Endothelial cell of umbilical vein (primary cell): ENCODE measurements at regions not wholly inside any gene's neighbourhood (a gene's known extent, or its start where the extent isn't known, plus 50 kb on each side); places are given as distances from the start of the nearest gene placed in this dataset.

Source experiments
- BruUV-seq: library from RNA; stranded (reverse); fragments of 400-500 nt; replicated peaks from 2 replicates; lab custom pipeline; 2021; lab: Mats Ljungman, UMichigan
- CTCF ChIA-PET: fragments of 300-600, 350-600 bp; sonication (Branson Sonifier 250); formaldehyde crosslinking; loops from one replicate; lab custom pipeline; 2021; ENCODE audit warnings: antibody characterized with exemption, inconsistent platforms; lab: Charles Lee
- POLR2A ChIA-PET: fragments of 300-600, 350-600 bp; sonication (Branson Sonifier 250); formaldehyde crosslinking; loops from one replicate; lab custom pipeline; 2021; ENCODE audit warnings: antibody characterized with exemption, inconsistent platforms; lab: Charles Lee
- DNase-seq: peaks from one replicate; pipeline ENCODE4 v3.0.0-alpha.2; 2011; ENCODE audit warnings: low read depth, low spot score
- FAIRE-seq: peaks from 2 replicates; lab custom pipeline; 2011; peaks lifted over from hg19 to GRCh38; lab: Jason Lieb, UNC
- H2AFZ ChIP-seq: 2 replicates; pipeline ENCODE4 v1.6.0; 2012; ENCODE audit warnings: low read depth, low read length, control low read depth, inconsistent platforms
- H3K27ac ChIP-seq: 2 replicates; pipeline ENCODE4 v1.5.1; 2011; ENCODE audit warnings: low read depth, mild to moderate bottlenecking, control low read depth, low read length, moderate library complexity; ENCODE audit not compliant: insufficient read depth
- H3K27me3 ChIP-seq, 2 experiments: 2 replicates each; pipeline versions ENCODE4 v1.6.0 to v1.6.1; 2011; ENCODE audit warnings: low read length in 2 of 2, mixed read lengths in 1 of 2; ENCODE audit not compliant: control insufficient read depth in 2 of 2, insufficient read depth in 2 of 2
- H3K36me3 ChIP-seq, 2 experiments: 2 replicates in 1 of 2; 3 replicates in 1 of 2; pipeline ENCODE4 v1.5.1; 2011; ENCODE audit warnings: low read length in 2 of 2, mild to moderate bottlenecking in 1 of 2, moderate library complexity in 1 of 2; ENCODE audit not compliant: control insufficient read depth in 2 of 2, insufficient read depth in 2 of 2; ENCODE audit errors: extremely low read depth in 1 of 2
- H3K4me1 ChIP-seq: 3 replicates; pipeline ENCODE4 v1.5.1; 2011; ENCODE audit warnings: mild to moderate bottlenecking, low read length; ENCODE audit not compliant: control insufficient read depth, insufficient read depth; ENCODE audit errors: extremely low read depth
- H3K4me2 ChIP-seq: 2 replicates; pipeline ENCODE4 v1.6.1; 2011; ENCODE audit warnings: low read length, control low read depth, mixed read lengths; ENCODE audit not compliant: insufficient read depth
- H3K4me3 ChIP-seq, 3 experiments: fragments of 200-600 bp in 1 of 3; sonication (generic), shearing (Covaris generic) in 1 of 3; replicated peaks in 1 of 3; 2 replicates each; pipeline ENCODE4 v1.5.1; 2011 to 2016; ENCODE audit warnings: control low read depth in 3 of 3, low read length in 3 of 3, mild to moderate bottlenecking in 2 of 3, inconsistent platforms in 1 of 3, low read depth in 1 of 3, moderate library complexity in 1 of 3; ENCODE audit not compliant: insufficient read depth in 1 of 3
- H3K79me2 ChIP-seq: 2 replicates; pipeline ENCODE4 v1.6.0; 2012; ENCODE audit warnings: low read length, inconsistent platforms; ENCODE audit not compliant: control insufficient read depth, insufficient read depth
- H3K9ac ChIP-seq: replicated peaks from 2 replicates; pipeline ENCODE3; 2011; ENCODE audit warnings: low read length, control low read depth; ENCODE audit not compliant: insufficient read depth; ENCODE audit errors: extremely low read depth
- H3K9me1 ChIP-seq: replicated peaks from 3 replicates; pipeline ENCODE4 v1.6.0; 2011; ENCODE audit warnings: mild to moderate bottlenecking, low read length; ENCODE audit not compliant: control insufficient read depth, insufficient read depth; ENCODE audit errors: extremely low read depth
- H3K9me3 ChIP-seq: replicated peaks from 2 replicates; pipeline ENCODE4 v1.5.1; 2012; ENCODE audit warnings: low read length, inconsistent platforms; ENCODE audit not compliant: control insufficient read depth, insufficient read depth
- H4K20me1 ChIP-seq: replicated peaks from 2 replicates; pipeline ENCODE3; 2011; ENCODE audit warnings: mild to moderate bottlenecking, low read length; ENCODE audit not compliant: control insufficient read depth, insufficient read depth; ENCODE audit errors: extremely low read depth
- CTCF ChIP-seq, 2 donors: IDR thresholded peaks; 1 replicate in 1 of 2; 2 replicates in 1 of 2; pipeline ENCODE4 v1.5.1; 2011; ENCODE audit warnings: low read length in 2 of 2, mild to moderate bottlenecking in 2 of 2, moderate library complexity in 2 of 2, control low read depth in 1 of 2, inconsistent platforms in 1 of 2, low read depth in 1 of 2; ENCODE audit not compliant: insufficient read depth in 1 of 2; ENCODE audit errors: extremely low read depth in 1 of 2
- EZH2 ChIP-seq: IDR thresholded peaks from 2 replicates; pipeline ENCODE4 v1.6.1; 2012; ENCODE audit warnings: borderline replicate concordance, low read depth, mild to moderate bottlenecking, moderate library complexity, low read length, inconsistent platforms; ENCODE audit not compliant: severe bottlenecking
- FOS ChIP-seq: IDR thresholded peaks from 2 replicates; pipeline ENCODE4 v1.6.1; 2011; ENCODE audit warnings: mild to moderate bottlenecking, low read length, moderate library complexity, borderline replicate concordance; ENCODE audit not compliant: insufficient read depth
- GATA2 ChIP-seq: IDR thresholded peaks from 2 replicates; pipeline ENCODE4 v1.7.0; 2011; ENCODE audit warnings: low read depth, mild to moderate bottlenecking, moderate library complexity, mixed read lengths, low read length; ENCODE audit not compliant: insufficient read length, insufficient read depth
- JUN ChIP-seq: IDR thresholded peaks from 2 replicates; pipeline ENCODE4 v1.6.1; 2011; ENCODE audit warnings: borderline replicate concordance, low read depth; ENCODE audit not compliant: insufficient read length, insufficient read depth
- MAX ChIP-seq: IDR thresholded peaks from 2 replicates; pipeline ENCODE4 v1.6.1; 2011; ENCODE audit not compliant: insufficient read depth, insufficient read length
- MYC ChIP-seq: IDR thresholded peaks from one replicate; pipeline ENCODE4 v1.6.1; 2011; ENCODE audit warnings: mild to moderate bottlenecking, low read depth, low read length
- POLR2A ChIP-seq: IDR thresholded peaks from 2 replicates; pipeline ENCODE4 v1.6.1; 2012; ENCODE audit warnings: low read depth, mild to moderate bottlenecking, control low read depth, low read length
- POLR2AphosphoS5 ChIP-seq: IDR thresholded peaks from 2 replicates; pipeline ENCODE4 v1.6.1; 2012; ENCODE audit warnings: low read depth, mild to moderate bottlenecking, control low read depth, low read length, moderate library complexity; ENCODE audit not compliant: insufficient read depth
- dilution Hi-C: fragments of 300-500 bp; cut with MboI; formaldehyde crosslinking; loops from one replicate; pipeline ENCODE4 v1.15.0; 2019; ENCODE audit warnings: low sequenced_read_pairs; ENCODE audit not compliant: extremely low pct_ligation_motif_present
- intact Hi-C: fragments of 100-400 bp; cut with micrococcal nuclease; formaldehyde crosslinking; loops from one replicate; pipeline ENCODE4 v1.10.0; 2022

DNA sequence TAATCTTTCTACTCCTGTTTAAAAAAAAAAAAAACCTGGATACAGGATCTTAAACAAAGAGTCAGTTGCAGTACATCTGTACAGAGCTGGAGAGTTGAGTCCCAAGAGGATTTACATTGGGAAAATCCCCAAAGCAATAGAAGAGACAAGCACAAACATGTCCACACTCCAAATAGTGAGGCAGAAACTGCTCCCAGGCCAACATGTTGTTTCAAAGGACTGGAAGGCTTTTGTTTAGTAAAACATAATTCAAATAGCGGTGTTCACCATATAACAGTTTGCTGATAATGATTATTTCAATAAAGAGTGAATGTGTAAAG, 425.4 kb downstream of the ADGRL2 start:
- ChIA-PET POLR2A (no interaction called here), CTCF (interaction anchor here (0.5 kb wide), 1 partner anchor 1582 kb away, joined by 3 read pairs; no protein-coding TSS in a partner anchor)
- Histone ChIP-seq H3K9me3 (no peaks in the 10 kb centered on the region), H3K79me2 (no peaks in the 10 kb centered on the region), H3K9ac (no peak overlapping the region), H2AFZ (no peak overlapping the region), H3K27me3 (no peaks in the 10 kb centered on the region), H4K20me1 (no peaks in the 10 kb centered on the region), H3K4me1 (peaks cover 7% of the 10 kb centered on the region), H3K9me1 (no peaks in the 10 kb centered on the region), H3K27ac (no peak overlapping the region), H3K4me2 (no peak overlapping the region), H3K36me3 (no peaks in the 10 kb centered on the region), H3K4me3 (no peak overlapping the region)
- dilution Hi-C loops = no loop called here
- TF ChIP-seq MAX (no peak), FOS (no peak), CTCF (IDR thresholded peaks at IDR 0.05; ENCODE audit: extremely low read depth in 1 of 2, insufficient read depth in 1 of 2, low read depth in 1 of 2, low read length in 2 of 2) (no peak), EZH2 (no peak), GATA2 (no peak), JUN (no peak), POLR2AphosphoS5 (no peak), MYC (no peak), POLR2A (no peak)
- BruUV-seq = no TSS peak
- intact Hi-C loops = no loop called here
- FAIRE-seq (no peak), DNase-seq (peak; percentile 19)
